A549 (cell line): ENCODE measurements at regions not wholly inside any gene's neighbourhood (a gene's known extent, or its start where the extent isn't known, plus 50 kb on each side); places are given as distances from the start of the nearest gene placed in this dataset.

ENCODE experiments used
- ATAC-seq, 2 experiments: fragments of 200-7000 bp in 1 of 2; fragments of >200 bp in 1 of 2; cut with Nextera tagmentation in 1 of 2; cut with Tn5 transposase in 1 of 2; 3 replicates each; pipeline versions ENCODE4 v1.8.0 to v1.9.1; 2018 to 2020; ENCODE audit warnings: mild to moderate bottlenecking in 1 of 2, moderate library complexity in 1 of 2
- CTCF ChIA-PET: fragments of 300-600 bp; sonication (Branson Sonifier 250); formaldehyde crosslinking; extraction: SDS; loops from one replicate; lab custom pipeline; 2021; ENCODE audit warnings: antibody characterized with exemption, inconsistent platforms; lab: Yijun Ruan, JAX
- POLR2A ChIA-PET: fragments of 350-600 bp; formaldehyde crosslinking; extraction: SDS; loops from one replicate; lab custom pipeline; 2021; ENCODE audit warnings: antibody characterized with exemption, inconsistent platforms; lab: Yijun Ruan, JAX
- DNase-seq, 2 experiments: peaks; one replicate each; pipeline versions ENCODE4 v3.0.0 to v3.0.0-alpha.2; 2011 to 2016; ENCODE audit warnings: low read depth in 1 of 2, low spot score in 1 of 2
- FAIRE-seq: peaks from 2 replicates; lab custom pipeline; 2011; peaks lifted over from hg19 to GRCh38; lab: Jason Lieb, UNC
- H3K27ac ChIP-seq, 2 experiments: fragments of >200 bp; sonication (Bioruptor Twin); formaldehyde crosslinking; 3 replicates each; pipeline ENCODE4 v1.5.1; 2016 to 2017
- H3K4me1 ChIP-seq: fragments of >200 bp; sonication (Bioruptor Twin); formaldehyde crosslinking; 3 replicates; pipeline ENCODE4 v1.6.1; 2016
- H3K4me2 ChIP-seq: fragments of >200 bp; sonication (Bioruptor Twin); formaldehyde crosslinking; 3 replicates; pipeline ENCODE4 v1.6.1; 2016
- H3K4me3 ChIP-seq: fragments of >200 bp; sonication (Bioruptor Twin); formaldehyde crosslinking; 3 replicates; pipeline ENCODE4 v1.5.1; 2016
- H3K9me3 ChIP-seq: fragments of >200 bp; sonication (Bioruptor Twin); formaldehyde crosslinking; 3 replicates; pipeline ENCODE4 v1.6.1; 2016
- BCL3 ChIP-seq: fragments of >200 bp; sonication (Bioruptor Twin); formaldehyde crosslinking; IDR thresholded peaks from 3 replicates; pipeline ENCODE4 v1.6.1; 2016
- BHLHE40 ChIP-seq: IDR thresholded peaks from 2 replicates; pipeline ENCODE4 v1.6.1; 2012; ENCODE audit warnings: low read depth, low read length, inconsistent platforms
- CHD2 ChIP-seq: fragments of 150-350 bp; IDR thresholded peaks from 2 replicates; pipeline ENCODE4 v1.6.1; 2014; ENCODE audit warnings: low read length; ENCODE audit not compliant: partially characterized antibody
- EP300 ChIP-seq, 2 experiments: fragments of >200 bp; sonication (Bioruptor Twin); formaldehyde crosslinking; IDR thresholded peaks; 2 replicates in 1 of 2; 3 replicates in 1 of 2; pipeline ENCODE4 v1.6.1; 2016 to 2017
- ESRRA ChIP-seq: fragments of 150-350 bp; IDR thresholded peaks from 2 replicates; pipeline ENCODE4 v1.6.1; 2014; ENCODE audit warnings: mild to moderate bottlenecking, low read length, borderline replicate concordance
- FOSB ChIP-seq: fragments of 250-450 bp; sonication (Bioruptor Pico); IDR thresholded peaks from 2 replicates; pipeline ENCODE4 v1.5.0; 2020; ENCODE audit warnings: mild to moderate bottlenecking, moderate library complexity
- GATA3 ChIP-seq: IDR thresholded peaks from 2 replicates; pipeline ENCODE4 v1.6.1; 2012; ENCODE audit warnings: borderline replicate concordance
- HDAC2 ChIP-seq: fragments of 200-600 bp; sonication (generic); IDR thresholded peaks from 2 replicates; pipeline ENCODE4 v1.6.1; 2016
- HEYL ChIP-seq: fragments of 250-450 bp; sonication (Bioruptor Pico); IDR thresholded peaks from 2 replicates; pipeline ENCODE4 v1.8.0; 2021; ENCODE audit warnings: mild to moderate bottlenecking, moderate library complexity
- JUN ChIP-seq, 2 experiments: fragments of >200 bp; sonication (Bioruptor Twin); formaldehyde crosslinking; IDR thresholded peaks; 2 replicates in 1 of 2; 3 replicates in 1 of 2; pipeline ENCODE4 v1.6.1; 2016 to 2017
- JUNB ChIP-seq: fragments of >200 bp; sonication (Bioruptor Twin); formaldehyde crosslinking; IDR thresholded peaks from 2 replicates; pipeline ENCODE4 v1.6.1; 2016
- KDM5A ChIP-seq: fragments of 200-600 bp; sonication (generic); IDR thresholded peaks from 2 replicates; pipeline ENCODE4 v1.6.1; 2016; ENCODE audit warnings: antibody characterized with exemption, mild to moderate bottlenecking
- MYC ChIP-seq: IDR thresholded peaks from 2 replicates; pipeline ENCODE4 v1.6.1; 2012; ENCODE audit warnings: mild to moderate bottlenecking, inconsistent platforms, low read length, improper control_type of control experiment, borderline replicate concordance
- NFE2L2 ChIP-seq: fragments of 150-350 bp; conservative IDR thresholded peaks from 2 replicates; pipeline ENCODE4 v1.6.1; 2014; ENCODE audit warnings: low read length
- NPAS2 ChIP-seq: fragments of 250-450 bp; sonication (Bioruptor Pico); IDR thresholded peaks from 2 replicates; pipeline ENCODE4 v1.8.0; 2022; ENCODE audit warnings: mild to moderate bottlenecking, moderate library complexity, borderline replicate concordance
- RAD21 ChIP-seq, 2 experiments: fragments of >200 bp in 1 of 2; sonication (Bioruptor Twin) in 1 of 2; formaldehyde crosslinking in 1 of 2; IDR thresholded peaks in 1 of 2; conservative IDR thresholded peaks in 1 of 2; 2 replicates in 1 of 2; 3 replicates in 1 of 2; pipeline ENCODE4 v1.6.1; 2012 to 2018; ENCODE audit warnings: inconsistent platforms in 1 of 2
- RCOR1 ChIP-seq: fragments of 150-350 bp; IDR thresholded peaks from 2 replicates; pipeline ENCODE4 v1.6.1; 2014; ENCODE audit warnings: antibody characterized with exemption, low read length, low read depth
- RNF2 ChIP-seq: fragments of 200-600 bp; sonication (generic); IDR thresholded peaks from 2 replicates; pipeline ENCODE4 v1.6.1; 2016; ENCODE audit warnings: low read depth, mild to moderate bottlenecking, antibody characterized with exemption, moderate library complexity, borderline replicate concordance
- TFCP2L1 ChIP-seq: fragments of 250-450 bp; sonication (Bioruptor Pico); IDR thresholded peaks from 2 replicates; pipeline ENCODE4 v1.5.0; 2021; ENCODE audit warnings: mild to moderate bottlenecking
- ZC3H11A ChIP-seq: fragments of 450-650 bp; IDR thresholded peaks from 2 replicates; pipeline ENCODE4 v1.6.1; 2014; ENCODE audit warnings: antibody characterized with exemption, mild to moderate bottlenecking
- ZFP36 ChIP-seq: fragments of 450-650 bp; IDR thresholded peaks from 2 replicates; pipeline ENCODE4 v1.6.1; 2014; ENCODE audit warnings: borderline replicate concordance; ENCODE audit not compliant: partially characterized antibody
- WGBS: methylation state at CpG from one replicate; pipeline ENCODE4 v1.1.6; 2017; ENCODE audit errors: missing lambda C conversion rate; 5-methylcytosine and 5-hydroxymethylcytosine counted together
- TF ChIP-seq, protein P1 (sequence below): fragments of 250-450 bp; sonication (Bioruptor Pico); IDR thresholded peaks from 2 replicates; pipeline ENCODE4 v1.5.0; 2021; ENCODE audit warnings: mild to moderate bottlenecking, moderate library complexity, borderline replicate concordance

GRCh38 chr13:85197431-85197830, 601.8 kb downstream of the SLITRK6 start:
- Histone ChIP-seq H3K4me1 (no peaks in the 10 kb centered on the region), H3K4me2 (no peak overlapping the region)
- no peak for DNase-seq
- POLR2A ChIA-PET = no interaction called here
- TF ChIP-seq TFCP2L1 (CRISPR knock-in tag) (no peak), ESRRA (no peak), KDM5A (no peak), RNF2 (no peak), RAD21 (conservative IDR thresholded peaks at IDR 0.05 in 1 of 2, IDR thresholded peaks at IDR 0.05 in 1 of 2) (no peak), BCL3 (no peak), BHLHE40 (no peak), JUNB (no peak), NPAS2 (CRISPR knock-in tag) (no peak), NFE2L2 (no peak), HDAC2 (no peak), GATA3 (no peak), CHD2 (no peak), JUN (IDR thresholded peaks at IDR 0.05) (no peak)
- TF ChIP-seq, protein P1, sequence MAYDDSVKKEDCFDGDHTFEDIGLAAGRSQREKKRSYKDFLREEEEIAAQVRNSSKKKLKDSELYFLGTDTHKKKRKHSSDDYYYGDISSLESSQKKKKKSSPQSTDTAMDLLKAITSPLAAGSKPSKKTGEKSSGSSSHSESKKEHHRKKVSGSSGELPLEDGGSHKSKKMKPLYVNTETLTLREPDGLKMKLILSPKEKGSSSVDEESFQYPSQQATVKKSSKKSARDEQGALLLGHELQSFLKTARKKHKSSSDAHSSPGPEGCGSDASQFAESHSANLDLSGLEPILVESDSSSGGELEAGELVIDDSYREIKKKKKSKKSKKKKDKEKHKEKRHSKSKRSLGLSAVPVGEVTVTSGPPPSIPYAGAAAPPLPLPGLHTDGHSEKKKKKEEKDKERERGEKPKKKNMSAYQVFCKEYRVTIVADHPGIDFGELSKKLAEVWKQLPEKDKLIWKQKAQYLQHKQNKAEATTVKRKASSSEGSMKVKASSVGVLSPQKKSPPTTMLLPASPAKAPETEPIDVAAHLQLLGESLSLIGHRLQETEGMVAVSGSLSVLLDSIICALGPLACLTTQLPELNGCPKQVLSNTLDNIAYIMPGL (CRISPR knock-in tag) = no peak
- TF ChIP-seq, all 56 proteins: peak for 0
- ATAC-seq (no peak), FAIRE-seq (no peak)
- CTCF ChIA-PET = no interaction called here
- WGBS = 21% methylated on average over 1 of the region's 1 CpG
- Histone ChIP-seq H3K4me3 (no peak overlapping the region), H3K9me3 (no peaks in the 10 kb centered on the region), H3K27ac (no peak overlapping the region)

DNA sequence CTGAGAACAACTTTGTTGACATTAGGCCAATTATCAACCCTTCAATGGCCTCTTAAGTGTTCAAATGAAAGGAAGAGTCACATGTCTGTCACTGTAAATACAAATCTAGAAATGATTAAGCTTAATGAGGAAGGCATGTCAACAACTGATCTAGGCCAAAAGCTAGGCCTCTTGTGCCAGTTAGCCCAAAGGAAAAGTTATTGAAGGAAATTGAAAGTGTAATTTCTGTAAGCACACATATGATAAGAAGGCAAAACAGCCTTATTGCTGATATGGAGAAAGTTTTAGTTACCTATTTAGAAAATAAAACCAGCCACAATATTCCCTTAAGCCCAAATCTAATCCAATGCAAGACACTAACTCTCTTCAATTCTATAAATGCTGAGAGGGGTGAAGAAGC, 604.7 kb downstream of the SLITRK6 start:
- POLR2A ChIA-PET = no interaction called here
- CTCF ChIA-PET = interaction anchor here (1.1 kb wide), 1 partner anchor 53 kb away, joined by 4 read pairs; no protein-coding TSS in a partner anchor
- Histone ChIP-seq H3K9me3 (no peaks in the 10 kb centered on the region), H3K4me2 (no peak overlapping the region), H3K4me3 (no peak overlapping the region), H3K27ac (no peak overlapping the region), H3K4me1 (no peaks in the 10 kb centered on the region)
- ATAC-seq (no peak), DNase-seq (no peak), FAIRE-seq (no peak)
- TF ChIP-seq EP300 (IDR thresholded peaks at IDR 0.05) = no peak
- no peak for TF ChIP-seq RCOR1
- TF ChIP-seq GATA3 = no peak
- no peak for TF ChIP-seq ZFP36
- TF ChIP-seq BHLHE40 = no peak
- TF ChIP-seq TFCP2L1 (CRISPR knock-in tag) = no peak
- TF ChIP-seq FOSB = no peak

DNA sequence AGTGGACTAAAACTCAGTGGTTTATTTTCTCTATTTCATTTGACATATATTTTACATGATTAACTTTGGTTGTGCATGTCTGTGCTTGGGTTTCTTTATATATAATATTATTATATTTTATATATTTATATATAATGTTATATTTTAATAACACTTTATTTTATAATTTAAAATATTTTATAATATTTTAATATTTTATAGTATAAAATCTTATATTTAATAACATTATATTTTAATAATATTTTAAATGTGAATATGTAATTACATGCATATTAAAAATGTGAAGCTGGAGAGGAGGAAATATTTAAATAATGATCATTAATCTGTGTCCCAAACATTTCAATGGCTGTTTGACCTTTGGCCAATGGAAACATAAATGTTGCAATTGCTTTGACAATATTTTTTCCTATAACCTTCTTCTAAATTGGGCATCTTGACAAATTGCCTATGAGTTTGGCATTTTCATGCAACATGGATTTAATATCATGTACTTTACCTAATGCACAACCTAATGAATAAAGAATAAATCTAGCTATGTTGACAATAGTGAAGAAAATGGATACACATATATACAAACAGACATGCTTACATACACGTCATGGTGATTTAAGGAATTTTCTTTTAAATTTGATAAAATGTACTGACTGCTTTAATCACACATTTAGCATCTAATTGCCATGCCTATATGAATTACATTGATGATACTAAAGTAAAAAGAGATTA, 607.1 kb downstream of the SLITRK6 start:
- 68% methylated on average over 1 of the region's 1 CpG for WGBS
- ATAC-seq (no peak), FAIRE-seq (no peak), DNase-seq (no peak)
- TF ChIP-seq ZC3H11A = no peak
- no peak for TF ChIP-seq TFCP2L1 (CRISPR knock-in tag)
- TF ChIP-seq KDM5A = no peak
- no peak for TF ChIP-seq ZFP36
- no peak for TF ChIP-seq HEYL (CRISPR knock-in tag)
- TF ChIP-seq MYC = no peak
- Histone ChIP-seq H3K9me3 (no peaks in the 10 kb centered on the region), H3K4me3 (no peak overlapping the region), H3K27ac (no peak overlapping the region), H3K4me2 (no peak overlapping the region), H3K4me1 (no peaks in the 10 kb centered on the region)
- ChIA-PET CTCF (no interaction called here), POLR2A (no interaction called here)
